ENCODE measurements at regions not wholly inside any gene's neighbourhood (a gene's known extent, or its start where the extent isn't known, plus 50 kb on each side); places are given as distances from the start of the nearest gene placed in this dataset.

DNA sequence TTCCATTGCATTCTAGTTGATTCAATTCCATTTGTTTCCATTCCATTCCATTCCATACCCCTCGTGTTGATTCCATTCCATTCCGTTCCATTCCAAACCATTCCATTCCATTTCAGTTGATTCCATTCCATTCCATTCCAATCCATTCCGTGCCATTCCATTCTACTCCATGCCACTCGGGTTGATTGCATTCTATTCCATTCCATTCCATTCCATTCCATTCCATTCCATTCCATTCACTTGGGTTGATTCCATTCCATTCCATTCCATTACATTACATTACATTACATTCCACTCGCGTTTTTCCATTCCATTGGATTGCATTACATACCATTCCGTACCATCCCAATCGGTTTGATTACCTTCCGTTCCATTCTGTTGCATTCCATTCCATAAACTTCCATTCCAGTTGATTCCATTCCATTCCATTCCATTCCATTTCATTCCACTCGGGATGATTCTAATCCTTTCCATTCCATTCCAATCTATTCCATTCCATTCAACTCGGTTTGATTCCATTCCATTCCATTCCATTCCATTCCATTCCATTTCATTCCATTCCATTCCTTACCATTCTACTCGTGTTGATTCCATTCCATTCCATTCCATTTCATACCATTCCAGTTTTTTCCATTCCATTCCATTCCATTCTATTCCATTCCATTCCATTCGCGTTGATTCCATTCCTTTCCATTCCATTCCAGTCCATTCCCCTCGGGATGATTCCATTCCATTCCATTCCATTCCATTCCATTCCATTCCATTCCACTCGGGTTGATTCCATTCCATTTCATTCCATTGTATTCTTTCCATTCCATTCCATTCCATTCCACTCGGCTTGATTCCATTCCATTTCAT, 1140.4 kb downstream of the RPIA start:
- Histone ChIP-seq H4K8ac (ENCODE audit: low read depth, low read length) (no peak overlapping the region), H3K4me2 (ENCODE audit: insufficient read depth, low read length, poor library complexity, severe bottlenecking) (no peak overlapping the region), H3K36me3 (replicated peaks in 1 of 2; ENCODE audit: control insufficient read depth in 2 of 2, insufficient read depth in 2 of 2, low read length in 2 of 2) (no peaks in the 10 kb centered on the region), H3K14ac (ENCODE audit: low read length) (no peak overlapping the region), H2AK5ac (ENCODE audit: low read depth, low read length) (no peak overlapping the region), H3K79me1 (ENCODE audit: low read depth, low read length) (no peaks in the 10 kb centered on the region), H2AFZ (ENCODE audit: low read length) (no peak overlapping the region), H3K9ac (ENCODE audit: low read depth, low read length, poor library complexity) (no peak overlapping the region), H2BK120ac (ENCODE audit: low read depth, low read length) (no peak overlapping the region), H3K4ac (ENCODE audit: low read length) (no peak overlapping the region), H3K4me1 (ENCODE audit: control insufficient read depth in 2 of 2, insufficient read depth in 1 of 2, low read depth in 1 of 2, low read length in 2 of 2) (no peaks in the 10 kb centered on the region), H2BK15ac (ENCODE audit: low read length) (no peak overlapping the region), H3K9me3 (replicated peaks in 1 of 2; ENCODE audit: control insufficient read depth in 2 of 2, insufficient read depth in 1 of 2, low read depth in 1 of 2, low read length in 2 of 2) (peaks cover 25 to 45% of the 10 kb centered on the region in 2 donors), H3K27me3 (ENCODE audit: control insufficient read depth in 3 of 3, insufficient read depth in 3 of 3, low read depth in 1 of 3, low read length in 3 of 3) (no peaks in the 10 kb centered on the region), H4K91ac (ENCODE audit: low read depth, low read length, poor library complexity) (no peak overlapping the region), H3K23ac (ENCODE audit: low read depth, low read length, poor library complexity) (no peak overlapping the region), H2BK5ac (ENCODE audit: low read length) (no peak overlapping the region), H3K18ac (ENCODE audit: low read length) (no peak overlapping the region), H3K4me3 (ENCODE audit: low read length in 2 of 2) (no peak overlapping the region), H3K27ac (replicated peaks; ENCODE audit: low read length) (no peak overlapping the region), H2BK12ac (ENCODE audit: low read length) (no peak overlapping the region)
- no peak for DNase-seq (ENCODE audit: low spot score)
- WGBS, 2 donors (ENCODE audit: extremely low coverage in 2 of 2, insufficient read length in 2 of 2, insufficient replicate concordance in 1 of 2) = 99 to 100% methylated on average over 4 to 10 of the region's 17 CpGs

DNA sequence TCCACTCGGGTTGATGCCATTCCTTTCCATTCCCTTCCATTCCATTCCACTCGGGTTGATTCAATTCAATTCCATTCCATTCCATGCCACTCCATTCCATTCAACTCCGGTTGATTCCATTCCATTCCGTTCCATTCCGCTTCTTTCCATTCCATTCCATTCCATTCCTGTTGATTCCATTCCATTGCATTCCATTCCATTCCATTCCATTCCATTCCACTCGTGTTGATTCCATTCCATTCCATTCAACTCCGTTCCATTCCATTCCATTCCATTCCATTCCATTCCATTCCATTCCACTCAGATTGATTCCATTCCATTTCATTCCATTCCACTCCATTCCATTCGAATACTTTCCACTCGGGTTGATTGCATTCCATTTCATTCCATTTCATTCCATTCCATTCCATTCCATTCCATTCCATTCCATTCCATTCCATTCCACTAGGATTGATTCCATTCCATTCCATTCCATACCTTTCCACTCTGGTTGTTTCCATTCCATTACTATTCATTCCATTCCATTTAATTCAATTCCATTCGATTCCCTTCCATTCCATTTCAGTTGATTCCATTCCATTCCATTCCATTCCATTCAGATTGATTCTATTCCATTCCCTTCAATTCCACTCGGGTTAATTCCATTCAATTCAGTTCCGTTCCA, 1141.8 kb downstream of the RPIA start:
- no peak overlapping the region for H4K8ac ChIP-seq (ENCODE audit: low read depth, low read length)
- no peak overlapping the region for H3K9ac ChIP-seq (ENCODE audit: low read depth, low read length, poor library complexity)
- no peak for DNase-seq (ENCODE audit: low spot score)
- H3K23ac ChIP-seq (ENCODE audit: low read depth, low read length, poor library complexity) = no peak overlapping the region
- 98 to 100% methylated on average over 1 to 5 of the region's 12 CpGs for WGBS, 2 donors (ENCODE audit: extremely low coverage in 2 of 2, insufficient read length in 2 of 2, insufficient replicate concordance in 1 of 2)
- H3K27ac ChIP-seq (replicated peaks; ENCODE audit: low read length) = no peak overlapping the region
- no peak overlapping the region for H4K91ac ChIP-seq (ENCODE audit: low read depth, low read length, poor library complexity)
- H2AFZ ChIP-seq (ENCODE audit: low read length) = no peak overlapping the region
- H3K79me1 ChIP-seq (ENCODE audit: low read depth, low read length) = no peaks in the 10 kb centered on the region
- no peak overlapping the region for H3K18ac ChIP-seq (ENCODE audit: low read length)
- H3K36me3 ChIP-seq (replicated peaks in 1 of 2; ENCODE audit: control insufficient read depth in 2 of 2, insufficient read depth in 2 of 2, low read length in 2 of 2) = no peaks in the 10 kb centered on the region
- H2AK5ac ChIP-seq (ENCODE audit: low read depth, low read length) = no peak overlapping the region
- no peak overlapping the region for H3K4me3 ChIP-seq (ENCODE audit: low read length in 2 of 2)
- H3K4ac ChIP-seq (ENCODE audit: low read length) = no peak overlapping the region
- H2BK120ac ChIP-seq (ENCODE audit: low read depth, low read length) = no peak overlapping the region
- H2BK5ac ChIP-seq (ENCODE audit: low read length) = no peak overlapping the region
- peaks cover 30 to 41% of the 10 kb centered on the region in 2 donors for H3K9me3 ChIP-seq (replicated peaks in 1 of 2; ENCODE audit: control insufficient read depth in 2 of 2, insufficient read depth in 1 of 2, low read depth in 1 of 2, low read length in 2 of 2)
- no peak overlapping the region for H3K4me2 ChIP-seq (ENCODE audit: insufficient read depth, low read length, poor library complexity, severe bottlenecking)
- no peak overlapping the region for H2BK15ac ChIP-seq (ENCODE audit: low read length)
- H3K14ac ChIP-seq (ENCODE audit: low read length) = no peak overlapping the region
- H2BK12ac ChIP-seq (ENCODE audit: low read length) = no peak overlapping the region
- H3K4me1 ChIP-seq (ENCODE audit: control insufficient read depth in 2 of 2, insufficient read depth in 1 of 2, low read depth in 1 of 2, low read length in 2 of 2) = no peaks in the 10 kb centered on the region
- H3K27me3 ChIP-seq (ENCODE audit: control insufficient read depth in 3 of 3, insufficient read depth in 3 of 3, low read depth in 1 of 3, low read length in 3 of 3) = no peaks in the 10 kb centered on the region

DNA sequence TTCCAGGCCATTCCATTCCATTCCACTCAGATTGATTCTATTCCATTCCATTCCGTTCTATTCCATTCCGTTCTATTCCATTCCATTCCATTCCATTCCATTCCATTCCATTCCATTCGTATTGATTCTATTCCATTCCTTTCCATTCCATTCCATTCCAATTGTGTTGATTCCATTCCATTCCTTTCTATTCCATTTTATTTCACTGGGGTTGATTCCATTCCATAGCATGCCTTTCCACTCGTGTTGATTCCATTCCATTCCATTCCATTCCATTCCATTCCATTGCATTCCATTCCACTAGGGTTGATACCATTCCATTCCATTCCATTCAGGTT, 1142.3 kb downstream of the RPIA start:
- no peak overlapping the region for H3K27ac ChIP-seq (replicated peaks; ENCODE audit: low read length)
- no peak overlapping the region for H2BK5ac ChIP-seq (ENCODE audit: low read length)
- H4K8ac ChIP-seq (ENCODE audit: low read depth, low read length) = no peak overlapping the region
- DNase-seq (ENCODE audit: low spot score) = peak; percentile 69
- H4K91ac ChIP-seq (ENCODE audit: low read depth, low read length, poor library complexity) = no peak overlapping the region
- H3K4ac ChIP-seq (ENCODE audit: low read length) = no peak overlapping the region
- no peaks in the 10 kb centered on the region for H3K27me3 ChIP-seq (ENCODE audit: control insufficient read depth in 3 of 3, insufficient read depth in 3 of 3, low read depth in 1 of 3, low read length in 3 of 3)
- no peak overlapping the region for H2BK120ac ChIP-seq (ENCODE audit: low read depth, low read length)
- H2AFZ ChIP-seq (ENCODE audit: low read length) = no peak overlapping the region
- peaks cover 32 to 41% of the 10 kb centered on the region in 2 donors for H3K9me3 ChIP-seq (replicated peaks in 1 of 2; ENCODE audit: control insufficient read depth in 2 of 2, insufficient read depth in 1 of 2, low read depth in 1 of 2, low read length in 2 of 2)
- no peaks in the 10 kb centered on the region for H3K4me1 ChIP-seq (ENCODE audit: control insufficient read depth in 2 of 2, insufficient read depth in 1 of 2, low read depth in 1 of 2, low read length in 2 of 2)
- no peak overlapping the region for H3K23ac ChIP-seq (ENCODE audit: low read depth, low read length, poor library complexity)
- H3K14ac ChIP-seq (ENCODE audit: low read length) = no peak overlapping the region
- no peaks in the 10 kb centered on the region for H3K79me1 ChIP-seq (ENCODE audit: low read depth, low read length)
- H2BK12ac ChIP-seq (ENCODE audit: low read length) = no peak overlapping the region
- 100% methylated on average over 3 of the region's 4 CpGs for WGBS, 2 donors (ENCODE audit: extremely low coverage in 2 of 2, insufficient read length in 2 of 2, insufficient replicate concordance in 1 of 2)
- no peak overlapping the region for H3K4me2 ChIP-seq (ENCODE audit: insufficient read depth, low read length, poor library complexity, severe bottlenecking)
- no peaks in the 10 kb centered on the region for H3K36me3 ChIP-seq (replicated peaks in 1 of 2; ENCODE audit: control insufficient read depth in 2 of 2, insufficient read depth in 2 of 2, low read length in 2 of 2)
- no peak overlapping the region for H2BK15ac ChIP-seq (ENCODE audit: low read length)
- no peak overlapping the region for H3K9ac ChIP-seq (ENCODE audit: low read depth, low read length, poor library complexity)
- H3K4me3 ChIP-seq (ENCODE audit: low read length in 2 of 2) = no peak overlapping the region
- H3K18ac ChIP-seq (ENCODE audit: low read length) = no peak overlapping the region
- H2AK5ac ChIP-seq (ENCODE audit: low read depth, low read length) = no peak overlapping the region

DNA sequence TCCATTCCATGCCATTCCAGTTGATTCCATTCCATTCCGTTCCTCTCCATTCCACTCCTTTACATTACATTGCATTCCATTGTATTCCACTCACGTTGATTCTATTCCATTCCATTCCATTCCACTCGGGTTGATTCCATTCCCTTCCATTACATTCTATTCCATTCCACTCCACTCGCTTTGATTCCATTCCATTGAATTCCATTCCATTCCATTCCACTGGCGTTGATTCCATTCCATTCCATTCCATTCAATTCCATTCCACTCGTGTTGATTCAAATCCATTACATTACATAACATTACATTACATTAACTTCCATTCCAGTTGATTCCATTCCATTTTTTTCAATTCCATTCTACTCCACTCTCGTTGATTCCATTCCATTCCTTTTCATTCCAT, 1142.8 kb downstream of the RPIA start:
- H2BK12ac ChIP-seq (ENCODE audit: low read length) = no peak overlapping the region
- H3K4me1 ChIP-seq (ENCODE audit: control insufficient read depth in 2 of 2, insufficient read depth in 1 of 2, low read depth in 1 of 2, low read length in 2 of 2) = no peaks in the 10 kb centered on the region
- no peak overlapping the region for H3K27ac ChIP-seq (replicated peaks; ENCODE audit: low read length)
- H3K14ac ChIP-seq (ENCODE audit: low read length) = no peak overlapping the region
- DNase-seq (ENCODE audit: low spot score) = no peak
- H3K27me3 ChIP-seq (ENCODE audit: control insufficient read depth in 3 of 3, insufficient read depth in 3 of 3, low read depth in 1 of 3, low read length in 3 of 3) = no peaks in the 10 kb centered on the region
- no peak overlapping the region for H3K4me2 ChIP-seq (ENCODE audit: insufficient read depth, low read length, poor library complexity, severe bottlenecking)
- no peak overlapping the region for H3K4me3 ChIP-seq (ENCODE audit: low read length in 2 of 2)
- H2BK120ac ChIP-seq (ENCODE audit: low read depth, low read length) = no peak overlapping the region
- no peak overlapping the region for H4K91ac ChIP-seq (ENCODE audit: low read depth, low read length, poor library complexity)
- no peak overlapping the region for H2AFZ ChIP-seq (ENCODE audit: low read length)
- H3K9ac ChIP-seq (ENCODE audit: low read depth, low read length, poor library complexity) = no peak overlapping the region
- H2BK15ac ChIP-seq (ENCODE audit: low read length) = no peak overlapping the region
- H2BK5ac ChIP-seq (ENCODE audit: low read length) = no peak overlapping the region
- H3K23ac ChIP-seq (ENCODE audit: low read depth, low read length, poor library complexity) = no peak overlapping the region
- WGBS, 2 donors (ENCODE audit: extremely low coverage in 2 of 2, insufficient read length in 2 of 2, insufficient replicate concordance in 1 of 2) = 96 to 99% methylated on average over 2 to 5 of the region's 7 CpGs
- H3K4ac ChIP-seq (ENCODE audit: low read length) = no peak overlapping the region
- peaks cover 35 to 41% of the 10 kb centered on the region in 2 donors for H3K9me3 ChIP-seq (replicated peaks in 1 of 2; ENCODE audit: control insufficient read depth in 2 of 2, insufficient read depth in 1 of 2, low read depth in 1 of 2, low read length in 2 of 2)
- no peaks in the 10 kb centered on the region for H3K36me3 ChIP-seq (replicated peaks in 1 of 2; ENCODE audit: control insufficient read depth in 2 of 2, insufficient read depth in 2 of 2, low read length in 2 of 2)
- H3K79me1 ChIP-seq (ENCODE audit: low read depth, low read length) = no peaks in the 10 kb centered on the region
- H4K8ac ChIP-seq (ENCODE audit: low read depth, low read length) = no peak overlapping the region
- no peak overlapping the region for H3K18ac ChIP-seq (ENCODE audit: low read length)
- no peak overlapping the region for H2AK5ac ChIP-seq (ENCODE audit: low read depth, low read length)
